ENCODE measurements at regions not wholly inside any gene's neighbourhood (a gene's known extent, or its start where the extent isn't known, plus 50 kb on each side); places are given as distances from the start of the nearest gene placed in this dataset.

DNA sequence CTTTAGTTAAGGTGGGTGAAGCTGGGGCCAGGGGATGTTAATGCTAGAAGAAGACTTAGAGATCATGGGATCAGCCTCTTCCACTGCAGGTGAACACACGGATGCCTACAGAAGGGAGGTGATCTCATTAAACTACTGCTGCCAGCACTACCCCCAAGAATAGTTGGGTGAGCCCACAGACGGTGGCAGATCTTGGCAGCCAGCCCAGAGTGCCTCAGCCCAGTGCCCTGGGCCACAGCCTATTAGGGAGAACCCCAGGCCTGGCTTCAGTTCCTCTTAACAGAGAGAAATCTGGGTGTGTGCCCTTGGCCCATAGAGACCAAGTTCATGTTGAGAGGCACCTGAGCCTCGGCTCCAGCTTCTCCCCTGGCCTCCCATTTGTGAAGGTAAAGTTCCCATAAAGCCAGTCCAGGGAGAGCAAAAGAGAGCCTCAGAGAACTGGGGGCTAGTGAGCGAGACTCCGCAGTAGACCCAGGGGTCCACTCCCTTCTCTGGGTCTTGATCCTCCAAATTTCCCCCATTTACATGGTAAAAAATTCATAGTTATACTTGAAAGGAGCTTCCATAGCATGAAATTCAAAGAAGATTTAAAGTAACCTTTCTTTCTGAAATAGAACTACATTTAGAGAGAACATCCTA is 125.0 kb upstream of the CCND2 start:
- TF ChIP-seq RAD21 (IDR thresholded peaks at IDR 0.05; ENCODE audit: low read depth) (no peak), NFIC (IDR thresholded peaks at IDR 0.05) (no peak), CEBPB (IDR thresholded peaks at IDR 0.05) (no peak), EP300 (IDR thresholded peaks at IDR 0.05; ENCODE audit: borderline replicate concordance) (no peak), ZBTB7A (IDR thresholded peaks at IDR 0.05; ENCODE audit: low read depth) (no peak), FOXM1 (IDR thresholded peaks at IDR 0.05; ENCODE audit: borderline replicate concordance, low read depth) (no peak), TAF1 (IDR thresholded peaks at IDR 0.05; ENCODE audit: low read depth) (no peak), TCF12 (IDR thresholded peaks at IDR 0.05; ENCODE audit: low read depth) (no peak), CREB1 (IDR thresholded peaks at IDR 0.05; ENCODE audit: low read depth) (no peak), TEAD4 (IDR thresholded peaks at IDR 0.05) (no peak), YY1 (IDR thresholded peaks at IDR 0.05; ENCODE audit: low read depth) (no peak), EGR1 (IDR thresholded peaks at IDR 0.05) (no peak)
- TF ChIP-seq, protein P1, sequence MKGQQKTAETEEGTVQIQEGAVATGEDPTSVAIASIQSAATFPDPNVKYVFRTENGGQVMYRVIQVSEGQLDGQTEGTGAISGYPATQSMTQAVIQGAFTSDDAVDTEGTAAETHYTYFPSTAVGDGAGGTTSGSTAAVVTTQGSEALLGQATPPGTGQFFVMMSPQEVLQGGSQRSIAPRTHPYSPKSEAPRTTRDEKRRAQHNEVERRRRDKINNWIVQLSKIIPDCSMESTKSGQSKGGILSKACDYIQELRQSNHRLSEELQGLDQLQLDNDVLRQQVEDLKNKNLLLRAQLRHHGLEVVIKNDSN (IDR thresholded peaks at IDR 0.05) = no peak
- TF ChIP-seq, protein P2, sequence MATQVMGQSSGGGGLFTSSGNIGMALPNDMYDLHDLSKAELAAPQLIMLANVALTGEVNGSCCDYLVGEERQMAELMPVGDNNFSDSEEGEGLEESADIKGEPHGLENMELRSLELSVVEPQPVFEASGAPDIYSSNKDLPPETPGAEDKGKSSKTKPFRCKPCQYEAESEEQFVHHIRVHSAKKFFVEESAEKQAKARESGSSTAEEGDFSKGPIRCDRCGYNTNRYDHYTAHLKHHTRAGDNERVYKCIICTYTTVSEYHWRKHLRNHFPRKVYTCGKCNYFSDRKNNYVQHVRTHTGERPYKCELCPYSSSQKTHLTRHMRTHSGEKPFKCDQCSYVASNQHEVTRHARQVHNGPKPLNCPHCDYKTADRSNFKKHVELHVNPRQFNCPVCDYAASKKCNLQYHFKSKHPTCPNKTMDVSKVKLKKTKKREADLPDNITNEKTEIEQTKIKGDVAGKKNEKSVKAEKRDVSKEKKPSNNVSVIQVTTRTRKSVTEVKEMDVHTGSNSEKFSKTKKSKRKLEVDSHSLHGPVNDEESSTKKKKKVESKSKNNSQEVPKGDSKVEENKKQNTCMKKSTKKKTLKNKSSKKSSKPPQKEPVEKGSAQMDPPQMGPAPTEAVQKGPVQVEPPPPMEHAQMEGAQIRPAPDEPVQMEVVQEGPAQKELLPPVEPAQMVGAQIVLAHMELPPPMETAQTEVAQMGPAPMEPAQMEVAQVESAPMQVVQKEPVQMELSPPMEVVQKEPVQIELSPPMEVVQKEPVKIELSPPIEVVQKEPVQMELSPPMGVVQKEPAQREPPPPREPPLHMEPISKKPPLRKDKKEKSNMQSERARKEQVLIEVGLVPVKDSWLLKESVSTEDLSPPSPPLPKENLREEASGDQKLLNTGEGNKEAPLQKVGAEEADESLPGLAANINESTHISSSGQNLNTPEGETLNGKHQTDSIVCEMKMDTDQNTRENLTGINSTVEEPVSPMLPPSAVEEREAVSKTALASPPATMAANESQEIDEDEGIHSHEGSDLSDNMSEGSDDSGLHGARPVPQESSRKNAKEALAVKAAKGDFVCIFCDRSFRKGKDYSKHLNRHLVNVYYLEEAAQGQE (IDR thresholded peaks at IDR 0.05; ENCODE audit: low read depth) = no peak
- TF ChIP-seq, protein P3, sequence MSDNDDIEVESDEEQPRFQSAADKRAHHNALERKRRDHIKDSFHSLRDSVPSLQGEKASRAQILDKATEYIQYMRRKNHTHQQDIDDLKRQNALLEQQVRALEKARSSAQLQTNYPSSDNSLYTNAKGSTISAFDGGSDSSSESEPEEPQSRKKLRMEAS (IDR thresholded peaks at IDR 0.05) = no peak

DNA sequence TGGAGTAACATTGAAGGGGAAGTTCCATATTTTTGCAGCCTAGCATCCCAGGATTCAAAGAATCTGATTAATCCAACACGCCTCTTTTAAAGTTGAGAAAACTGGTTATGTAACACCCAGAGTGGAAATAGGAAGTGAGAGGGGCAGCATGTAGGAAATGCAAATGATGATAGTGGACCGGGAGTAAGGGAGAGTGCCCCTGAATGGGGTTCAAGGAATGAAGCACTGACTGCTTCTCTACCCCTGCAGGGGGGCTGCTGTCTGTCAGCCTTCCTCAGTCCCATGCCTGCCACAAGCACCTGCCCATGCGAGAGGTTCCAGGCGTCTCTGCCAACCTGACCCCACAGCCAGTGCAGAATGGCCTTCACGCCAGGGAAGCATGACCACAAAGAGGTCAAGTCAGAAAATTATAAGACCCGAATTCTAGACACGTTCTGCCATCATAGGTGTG is 126.5 kb upstream of the CCND2 start:
- TF ChIP-seq TEAD4 (IDR thresholded peaks at IDR 0.05) (no peak), FOXM1 (IDR thresholded peaks at IDR 0.05; ENCODE audit: borderline replicate concordance, low read depth) (no peak), RAD21 (IDR thresholded peaks at IDR 0.05; ENCODE audit: low read depth) (no peak), CEBPB (IDR thresholded peaks at IDR 0.05) (no peak), YY1 (IDR thresholded peaks at IDR 0.05; ENCODE audit: low read depth) (no peak), TCF12 (IDR thresholded peaks at IDR 0.05; ENCODE audit: low read depth) (no peak), CREB1 (IDR thresholded peaks at IDR 0.05; ENCODE audit: low read depth) (no peak), EGR1 (IDR thresholded peaks at IDR 0.05) (no peak), TAF1 (IDR thresholded peaks at IDR 0.05; ENCODE audit: low read depth) (no peak), NFIC (IDR thresholded peaks at IDR 0.05) (no peak), ZBTB7A (IDR thresholded peaks at IDR 0.05; ENCODE audit: low read depth) (no peak), EP300 (IDR thresholded peaks at IDR 0.05; ENCODE audit: borderline replicate concordance) (no peak)
- TF ChIP-seq, protein P3 (IDR thresholded peaks at IDR 0.05) = no peak
- TF ChIP-seq, protein P2 (IDR thresholded peaks at IDR 0.05; ENCODE audit: low read depth) = no peak
- TF ChIP-seq, protein P1 (IDR thresholded peaks at IDR 0.05) = no peak

DNA sequence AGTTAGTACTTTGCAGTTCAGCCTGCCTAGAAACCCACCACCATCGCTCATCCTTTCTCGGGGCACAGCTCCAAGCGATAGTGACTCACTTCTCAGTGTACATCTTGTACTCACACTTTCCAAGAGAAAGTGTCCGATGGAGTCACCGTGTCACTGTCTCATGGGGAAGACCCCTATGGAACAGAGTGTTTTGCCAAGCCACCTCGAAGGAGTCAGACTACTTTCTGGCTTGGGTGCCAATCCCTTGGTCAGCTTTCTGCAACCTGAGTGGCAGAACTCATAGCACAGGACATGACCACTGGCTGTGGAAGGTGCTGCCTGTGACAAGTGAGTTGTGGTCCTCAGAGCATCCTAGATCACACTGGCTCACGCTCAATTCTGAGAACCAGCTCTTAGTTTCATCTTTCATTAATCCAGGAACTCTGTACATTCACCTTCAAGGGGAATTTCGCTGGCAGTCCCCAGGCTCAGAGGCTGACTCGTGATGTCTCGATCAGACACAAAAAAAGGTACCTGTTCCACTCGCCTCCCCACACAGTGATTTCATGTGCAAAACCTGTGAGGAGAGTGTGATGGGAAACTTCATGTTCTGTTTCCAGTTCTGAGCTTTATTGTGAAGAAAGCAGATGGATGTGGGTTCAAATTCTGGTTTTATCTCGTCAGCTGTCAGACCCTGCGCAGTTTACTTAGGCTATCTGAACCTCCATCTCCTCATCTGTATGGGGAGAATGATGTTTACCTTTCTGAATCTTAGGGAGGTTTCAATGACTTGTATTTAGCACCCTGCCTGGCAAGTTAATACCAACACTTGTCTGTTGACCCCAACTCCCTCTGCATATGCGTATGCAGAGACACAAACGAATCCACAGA is 127.3 kb upstream of the CCND2 start:
- no peak for TF ChIP-seq TAF1 (IDR thresholded peaks at IDR 0.05; ENCODE audit: low read depth)
- no peak for TF ChIP-seq ZBTB7A (IDR thresholded peaks at IDR 0.05; ENCODE audit: low read depth)
- no peak for TF ChIP-seq EGR1 (IDR thresholded peaks at IDR 0.05)
- TF ChIP-seq TEAD4 (IDR thresholded peaks at IDR 0.05) = no peak
- no peak for TF ChIP-seq FOXM1 (IDR thresholded peaks at IDR 0.05; ENCODE audit: borderline replicate concordance, low read depth)
- TF ChIP-seq CEBPB (IDR thresholded peaks at IDR 0.05) = no peak
- no peak for TF ChIP-seq RAD21 (IDR thresholded peaks at IDR 0.05; ENCODE audit: low read depth)
- no peak for TF ChIP-seq NFIC (IDR thresholded peaks at IDR 0.05)
- TF ChIP-seq CREB1 (IDR thresholded peaks at IDR 0.05; ENCODE audit: low read depth) = no peak
- TF ChIP-seq, protein P2 (IDR thresholded peaks at IDR 0.05; ENCODE audit: low read depth) = no peak
- TF ChIP-seq, protein P3 (IDR thresholded peaks at IDR 0.05) = no peak
- no peak for TF ChIP-seq EP300 (IDR thresholded peaks at IDR 0.05; ENCODE audit: borderline replicate concordance)
- TF ChIP-seq, protein P1 (IDR thresholded peaks at IDR 0.05) = no peak
- no peak for TF ChIP-seq YY1 (IDR thresholded peaks at IDR 0.05; ENCODE audit: low read depth)
- TF ChIP-seq TCF12 (IDR thresholded peaks at IDR 0.05; ENCODE audit: low read depth) = no peak
